GM23248 (cell line): ENCODE measurements at regions not wholly inside any gene's neighbourhood (a gene's known extent, or its start where the extent isn't known, plus 50 kb on each side); places are given as distances from the start of the nearest gene placed in this dataset.

ENCODE experiments used
- EZH2 ChIP-seq: fragments of 200-600 bp; sonication (generic); IDR thresholded peaks from 2 replicates; pipeline ENCODE4 v1.6.1; 2018; ENCODE audit warnings: antibody characterized with exemption, mild to moderate bottlenecking; ENCODE audit not compliant: insufficient read depth, poor library complexity, severe bottlenecking
- EZH2phosphoT487 ChIP-seq: fragments of 200-600 bp; sonication (generic); IDR thresholded peaks from 2 replicates; pipeline ENCODE4 v1.6.1; 2018; ENCODE audit warnings: antibody characterized with exemption, moderate library complexity, mild to moderate bottlenecking, low read depth; ENCODE audit not compliant: insufficient read depth

DNA sequence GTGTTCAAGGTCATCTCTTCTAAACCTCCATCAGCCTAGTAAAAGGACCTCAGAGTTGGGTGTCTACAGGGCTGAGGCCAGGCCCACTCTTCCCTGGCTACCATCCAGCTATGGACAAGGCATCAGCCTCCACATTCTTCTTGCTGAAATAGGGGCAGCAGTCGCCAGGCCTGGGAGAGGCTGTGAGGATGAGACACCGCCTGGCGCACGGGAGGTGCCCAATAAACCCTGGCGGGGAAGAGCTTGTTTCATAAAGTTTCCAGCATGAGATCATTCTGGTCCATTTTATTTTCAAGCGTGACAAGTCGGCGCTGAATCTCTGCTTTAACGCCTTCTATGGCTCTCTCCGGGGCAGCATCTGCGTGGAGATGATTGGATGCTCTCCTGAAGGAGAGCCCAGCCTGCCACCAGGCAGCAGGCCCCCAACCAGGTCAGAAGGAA lies 153.4 kb downstream of the OLFM1 start:
- no peak for TF ChIP-seq EZH2
- no peak for TF ChIP-seq EZH2phosphoT487
